H1 (cell line): ENCODE measurements at regions not wholly inside any gene's neighbourhood (a gene's known extent, or its start where the extent isn't known, plus 50 kb on each side); places are given as distances from the start of the nearest gene placed in this dataset.

ENCODE experiments used
- CBX5 ChIP-seq: fragments of 300-800, 300-1000 bp; sonication (generic); IDR thresholded peaks from 2 replicates; pipeline ENCODE4 v1.7.1; 2016; ENCODE audit warnings: antibody characterized with exemption, low read length, low read depth
- EZH2 ChIP-seq: fragments of 200-600 bp; sonication (generic); IDR thresholded peaks from 2 replicates; pipeline ENCODE4 v1.7.1; 2012; ENCODE audit warnings: low read depth, mild to moderate bottlenecking, moderate library complexity, low read length, inconsistent platforms; ENCODE audit not compliant: severe bottlenecking
- MAX ChIP-seq: IDR thresholded peaks from 2 replicates; pipeline ENCODE4 v1.6.1; 2012; ENCODE audit warnings: inconsistent platforms
- PHF8 ChIP-seq: fragments of 200-600 bp; sonication (generic); conservative IDR thresholded peaks from 2 replicates; pipeline ENCODE4 v1.7.1; 2012; ENCODE audit warnings: low read depth, mild to moderate bottlenecking, inconsistent platforms, low read length, moderate library complexity
- POLR2A ChIP-seq, 2 experiments: IDR thresholded peaks; 1 replicate in 1 of 2; 2 replicates in 1 of 2; pipeline ENCODE4 v1.6.1; 2011; ENCODE audit warnings: low read depth in 2 of 2, low read length in 2 of 2, mild to moderate bottlenecking in 2 of 2; ENCODE audit errors: control extremely low read depth in 1 of 2
- TF ChIP-seq, protein P1 (sequence below), 3 experiments: IDR thresholded peaks; 1 replicate in 2 of 3; 2 replicates in 1 of 3; pipeline versions ENCODE4 v1.5.1 to v1.6.1; 2011; ENCODE audit warnings: low read length in 3 of 3, mild to moderate bottlenecking in 3 of 3, inconsistent platforms in 2 of 3, low read depth in 1 of 3, moderate library complexity in 1 of 3; ENCODE audit not compliant: insufficient read depth in 1 of 3; ENCODE audit errors: control extremely low read depth in 1 of 3

DNA sequence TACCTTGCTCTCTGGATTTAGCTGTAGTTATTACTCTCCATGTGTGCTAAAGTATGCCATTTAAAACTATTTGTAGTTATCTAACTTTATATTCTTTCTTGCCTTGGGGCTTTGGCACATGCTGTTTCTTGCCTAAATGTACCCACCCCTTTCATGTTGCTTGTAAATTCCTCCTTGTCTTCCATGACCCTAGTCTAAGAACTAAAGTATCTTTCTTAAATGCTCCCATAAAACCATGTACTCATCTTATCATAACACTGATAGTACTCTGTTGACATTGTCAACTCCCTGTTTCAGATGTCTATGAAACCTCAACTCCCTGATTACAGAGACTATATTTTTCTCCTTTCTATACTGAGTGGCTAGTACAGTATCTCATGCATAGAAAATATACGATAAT is 564.9 kb upstream of the IRAK1BP1 start:
- TF ChIP-seq EZH2 (no peak), PHF8 (no peak), POLR2A (IDR thresholded peaks at IDR 0.05; ENCODE audit: control extremely low read depth in 1 of 2, low read depth in 2 of 2, low read length in 2 of 2) (no peak), MAX (no peak), CBX5 (no peak)
- TF ChIP-seq, protein P1, sequence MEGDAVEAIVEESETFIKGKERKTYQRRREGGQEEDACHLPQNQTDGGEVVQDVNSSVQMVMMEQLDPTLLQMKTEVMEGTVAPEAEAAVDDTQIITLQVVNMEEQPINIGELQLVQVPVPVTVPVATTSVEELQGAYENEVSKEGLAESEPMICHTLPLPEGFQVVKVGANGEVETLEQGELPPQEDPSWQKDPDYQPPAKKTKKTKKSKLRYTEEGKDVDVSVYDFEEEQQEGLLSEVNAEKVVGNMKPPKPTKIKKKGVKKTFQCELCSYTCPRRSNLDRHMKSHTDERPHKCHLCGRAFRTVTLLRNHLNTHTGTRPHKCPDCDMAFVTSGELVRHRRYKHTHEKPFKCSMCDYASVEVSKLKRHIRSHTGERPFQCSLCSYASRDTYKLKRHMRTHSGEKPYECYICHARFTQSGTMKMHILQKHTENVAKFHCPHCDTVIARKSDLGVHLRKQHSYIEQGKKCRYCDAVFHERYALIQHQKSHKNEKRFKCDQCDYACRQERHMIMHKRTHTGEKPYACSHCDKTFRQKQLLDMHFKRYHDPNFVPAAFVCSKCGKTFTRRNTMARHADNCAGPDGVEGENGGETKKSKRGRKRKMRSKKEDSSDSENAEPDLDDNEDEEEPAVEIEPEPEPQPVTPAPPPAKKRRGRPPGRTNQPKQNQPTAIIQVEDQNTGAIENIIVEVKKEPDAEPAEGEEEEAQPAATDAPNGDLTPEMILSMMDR (IDR thresholded peaks at IDR 0.05; ENCODE audit: control extremely low read depth in 1 of 3, insufficient read depth in 1 of 3, low read depth in 1 of 3, low read length in 3 of 3), result no peak
